Natural killer cell (primary cell): ENCODE measurements at regions not wholly inside any gene's neighbourhood (a gene's known extent, or its start where the extent isn't known, plus 50 kb on each side); places are given as distances from the start of the nearest gene placed in this dataset.

Experiments
- ATAC-seq, 3 donors: fragments of 150-1000 bp in 2 of 3; fragments of 200-7000 bp in 1 of 3; cut with Tn5 transposase; 1 replicate in 1 of 3; 2 replicates in 2 of 3; pipeline ENCODE4 v1.10.0; 2021; ENCODE audit warnings: mild to moderate bottlenecking in 2 of 3, moderate library complexity in 2 of 3
- DNase-seq, 2 donors: peaks; one replicate each; pipeline versions ENCODE4 v3.0.0 to v3.0.0-alpha.2; 2013 to 2021; ENCODE audit warnings: mixed read lengths in 1 of 2
- H3K27ac ChIP-seq: one replicate; pipeline ENCODE4 v1.5.1; 2013; ENCODE audit warnings: mild to moderate bottlenecking, low read length
- H3K27me3 ChIP-seq: one replicate; pipeline ENCODE4 v1.6.1; 2013; ENCODE audit warnings: low read length; ENCODE audit not compliant: control insufficient read depth, insufficient read depth
- H3K36me3 ChIP-seq: one replicate; pipeline ENCODE4 v1.6.1; 2013; ENCODE audit warnings: low read length; ENCODE audit not compliant: control insufficient read depth, insufficient read depth
- H3K4me1 ChIP-seq: one replicate; pipeline ENCODE4 v1.6.1; 2013; ENCODE audit warnings: low read length; ENCODE audit not compliant: control insufficient read depth, insufficient read depth
- H3K4me3 ChIP-seq: one replicate; pipeline ENCODE4 v1.5.1; 2013; ENCODE audit warnings: low read length
- H3K9me3 ChIP-seq: one replicate; pipeline ENCODE4 v1.6.1; 2013; ENCODE audit warnings: low read length; ENCODE audit not compliant: control insufficient read depth, insufficient read depth
- H3K27ac Mint-ChIP-seq, 2 donors: one replicate each; pipeline ENCODE4 v1.8.0; 2022; ENCODE audit warnings: mild to moderate bottlenecking in 2 of 2, mixed read lengths in 2 of 2, moderate library complexity in 1 of 2
- H3K27me3 Mint-ChIP-seq, 2 donors: one replicate each; pipeline ENCODE4 v1.8.0; 2022; ENCODE audit warnings: low read depth in 2 of 2, mixed read lengths in 2 of 2
- H3K36me3 Mint-ChIP-seq: one replicate; pipeline ENCODE4 v1.8.0; 2022; ENCODE audit warnings: mixed read lengths
- H3K4me1 Mint-ChIP-seq, 2 donors: one replicate each; pipeline ENCODE4 v1.8.0; 2022; ENCODE audit warnings: mixed read lengths in 2 of 2
- H3K4me3 Mint-ChIP-seq: one replicate; pipeline ENCODE4 v1.8.0; 2022; ENCODE audit warnings: mild to moderate bottlenecking, moderate library complexity, mixed read lengths
- H3K9me3 Mint-ChIP-seq, 2 donors: one replicate each; pipeline ENCODE4 v1.8.0; 2022; ENCODE audit warnings: mixed read lengths in 2 of 2
- WGBS: methylation state at CpG from one replicate; pipeline ENCODE4 v1.1.7; 2013; ENCODE audit warnings: missing lambda C conversion rate; ENCODE audit not compliant: insufficient coverage; 5-methylcytosine and 5-hydroxymethylcytosine counted together
- intact Hi-C: fragments of 100-400 bp; cut with micrococcal nuclease; formaldehyde crosslinking; loops from one replicate; pipeline ENCODE4 v1.14.2; 2022
- TF ChIP-seq, protein P1 (sequence below): fragments of 200-600 bp; IDR thresholded peaks from one replicate; pipeline ENCODE4 v1.8.0; 2022; ENCODE audit warnings: antibody characterized with exemption

DNA sequence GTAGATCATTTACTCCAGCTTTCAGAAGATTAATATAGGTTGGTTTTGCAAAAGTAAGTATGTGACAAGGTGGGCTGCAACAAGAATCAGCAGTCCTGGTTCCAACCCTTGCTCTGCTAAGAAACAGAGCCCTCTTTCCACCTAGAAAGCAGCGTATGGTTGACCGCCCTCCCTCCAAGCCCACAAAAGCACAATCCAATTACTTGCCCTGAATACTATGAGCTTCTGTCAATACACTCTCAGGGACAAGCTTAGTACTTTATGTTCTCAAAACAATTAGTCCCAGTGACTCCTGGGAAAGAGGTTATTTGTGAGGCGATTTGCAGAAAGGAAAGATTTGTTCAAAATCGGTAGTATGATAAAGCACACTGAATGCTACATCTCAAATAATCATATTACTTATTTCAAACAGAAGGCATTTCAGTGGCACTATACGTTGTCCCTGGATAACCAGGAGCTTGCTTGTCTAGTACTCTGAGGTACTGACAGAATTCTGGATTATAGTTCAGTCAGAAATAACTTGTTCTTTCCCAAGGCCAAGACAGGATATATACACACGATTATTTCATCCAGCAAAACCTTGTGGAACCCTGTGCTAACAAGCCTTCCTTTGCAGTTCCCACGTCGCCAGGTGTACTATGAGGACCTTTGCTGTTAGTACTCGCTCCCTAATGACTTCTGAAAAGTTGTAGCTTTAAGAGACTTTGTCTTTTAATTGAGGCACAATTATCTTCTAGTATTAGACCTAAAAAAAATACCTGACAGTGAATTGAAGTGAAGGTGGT is 96.9 kb upstream of the ADTRP start:
- Mint-ChIP-seq H3K4me3 (no peak overlapping the region), H3K36me3 (no peaks in the 10 kb centered on the region)
- WGBS, result 92% methylated on average over 8 of the region's 9 CpGs

DNA sequence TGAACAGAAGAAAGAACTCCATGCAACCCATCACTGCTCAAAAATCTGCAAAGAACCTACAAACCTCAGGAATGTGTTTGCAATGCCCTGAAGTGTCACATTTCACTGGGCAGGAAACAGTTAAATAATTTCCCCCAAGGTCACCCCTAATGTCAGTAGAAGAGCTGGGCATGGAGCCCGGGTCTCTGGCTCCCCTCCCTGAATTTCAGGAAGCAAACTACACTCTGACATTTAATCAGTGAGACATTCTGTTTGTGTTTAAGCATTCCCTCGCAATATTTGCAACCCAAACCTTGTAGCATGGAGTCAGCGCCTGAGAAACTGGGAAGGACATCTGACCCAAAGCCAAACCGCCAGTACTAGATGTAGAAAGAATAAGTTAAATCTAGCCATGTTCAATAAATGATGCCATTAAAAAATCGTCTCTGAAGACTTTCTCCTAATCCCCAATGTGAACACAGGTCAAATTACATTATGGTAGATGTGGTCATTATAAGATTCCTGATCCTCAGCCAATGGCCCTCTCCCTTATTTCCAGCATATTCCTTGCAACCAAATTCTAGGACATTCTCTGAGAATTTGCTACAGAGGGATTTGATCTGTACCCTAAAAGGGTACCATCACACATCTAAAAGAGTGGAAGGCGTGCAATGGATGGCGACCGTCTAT is 91.2 kb upstream of the ADTRP start:
- DNase-seq (no peak), ATAC-seq (no peak)
- no peaks in the 10 kb centered on the region for H3K4me1 Mint-ChIP-seq
- H3K36me3 Mint-ChIP-seq, result no peaks in the 10 kb centered on the region
- H3K4me3 ChIP-seq, result no peak overlapping the region
- no peaks in the 10 kb centered on the region for H3K36me3 ChIP-seq
- TF ChIP-seq, protein P1, sequence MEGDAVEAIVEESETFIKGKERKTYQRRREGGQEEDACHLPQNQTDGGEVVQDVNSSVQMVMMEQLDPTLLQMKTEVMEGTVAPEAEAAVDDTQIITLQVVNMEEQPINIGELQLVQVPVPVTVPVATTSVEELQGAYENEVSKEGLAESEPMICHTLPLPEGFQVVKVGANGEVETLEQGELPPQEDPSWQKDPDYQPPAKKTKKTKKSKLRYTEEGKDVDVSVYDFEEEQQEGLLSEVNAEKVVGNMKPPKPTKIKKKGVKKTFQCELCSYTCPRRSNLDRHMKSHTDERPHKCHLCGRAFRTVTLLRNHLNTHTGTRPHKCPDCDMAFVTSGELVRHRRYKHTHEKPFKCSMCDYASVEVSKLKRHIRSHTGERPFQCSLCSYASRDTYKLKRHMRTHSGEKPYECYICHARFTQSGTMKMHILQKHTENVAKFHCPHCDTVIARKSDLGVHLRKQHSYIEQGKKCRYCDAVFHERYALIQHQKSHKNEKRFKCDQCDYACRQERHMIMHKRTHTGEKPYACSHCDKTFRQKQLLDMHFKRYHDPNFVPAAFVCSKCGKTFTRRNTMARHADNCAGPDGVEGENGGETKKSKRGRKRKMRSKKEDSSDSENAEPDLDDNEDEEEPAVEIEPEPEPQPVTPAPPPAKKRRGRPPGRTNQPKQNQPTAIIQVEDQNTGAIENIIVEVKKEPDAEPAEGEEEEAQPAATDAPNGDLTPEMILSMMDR, result no peak
- H3K27me3 ChIP-seq, result no peaks in the 10 kb centered on the region
- H3K9me3 ChIP-seq, result no peaks in the 10 kb centered on the region
- intact Hi-C loops, result no loop called here
- 73% methylated on average over 7 of the region's 8 CpGs for WGBS
- no peak overlapping the region for H3K4me3 Mint-ChIP-seq
- no peaks in the 10 kb centered on the region for H3K4me1 ChIP-seq
- H3K27me3 Mint-ChIP-seq, result peaks cover 0 to 3% of the 10 kb centered on the region in 2 donors
- H3K27ac ChIP-seq, result no peak overlapping the region
- no peaks in the 10 kb centered on the region for H3K9me3 Mint-ChIP-seq
- no peak overlapping the region for H3K27ac Mint-ChIP-seq

More for the DNA sequence above, 96.9 kb upstream of the ADTRP start:
- Mint-ChIP-seq H3K4me1 (no peaks in the 10 kb centered on the region), H3K9me3 (no peaks in the 10 kb centered on the region), H3K27ac (no peak overlapping the region), H3K27me3 (peaks cover 7 to 8% of the 10 kb centered on the region in 2 donors)
- Histone ChIP-seq H3K4me3 (no peak overlapping the region), H3K27ac (no peak overlapping the region), H3K9me3 (no peaks in the 10 kb centered on the region), H3K27me3 (no peaks in the 10 kb centered on the region), H3K4me1 (no peaks in the 10 kb centered on the region), H3K36me3 (no peaks in the 10 kb centered on the region)
- intact Hi-C loops, result no loop called here
- TF ChIP-seq, protein P1, result no peak
- no peak for ATAC-seq
- no peak for DNase-seq

DNA sequence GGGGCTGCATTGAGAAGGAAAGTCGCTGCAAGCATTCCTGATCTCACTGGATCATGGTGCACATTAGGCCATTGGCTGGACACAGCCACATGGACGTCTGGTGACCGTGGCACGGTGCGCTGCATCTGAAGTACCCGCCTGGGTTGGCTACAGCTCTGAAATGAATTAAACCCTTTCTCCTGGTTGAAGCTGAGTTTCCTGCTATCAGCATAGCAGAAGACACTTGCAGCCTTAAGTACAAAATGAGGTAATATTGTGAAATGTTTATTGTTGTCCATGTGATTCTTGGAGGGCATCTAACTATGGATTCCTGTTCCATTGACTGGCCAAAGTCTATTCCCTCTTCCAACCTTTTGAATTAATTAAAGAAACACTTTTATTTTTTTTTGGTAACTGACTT is 89.8 kb upstream of the ADTRP start:
- H3K4me1 Mint-ChIP-seq, result no peaks in the 10 kb centered on the region
- no peaks in the 10 kb centered on the region for H3K9me3 Mint-ChIP-seq
- DNase-seq, result no peak
- Histone ChIP-seq H3K9me3 (no peaks in the 10 kb centered on the region), H3K4me1 (no peaks in the 10 kb centered on the region), H3K27me3 (no peaks in the 10 kb centered on the region), H3K27ac (no peak overlapping the region), H3K36me3 (no peaks in the 10 kb centered on the region), H3K4me3 (no peak overlapping the region)
- H3K4me3 Mint-ChIP-seq, result no peak overlapping the region
- 92% methylated on average over 6 of the region's 6 CpGs for WGBS
- no peak for ATAC-seq
- no peaks in the 10 kb centered on the region for H3K27me3 Mint-ChIP-seq
- H3K36me3 Mint-ChIP-seq, result no peaks in the 10 kb centered on the region
- intact Hi-C loops, result no loop called here
- H3K27ac Mint-ChIP-seq, result no peak overlapping the region
- TF ChIP-seq, protein P1, result no peak
